ENCODE measurements at regions not wholly inside any gene's neighbourhood (a gene's known extent, or its start where the extent isn't known, plus 50 kb on each side); places are given as distances from the start of the nearest gene placed in this dataset.

DNA sequence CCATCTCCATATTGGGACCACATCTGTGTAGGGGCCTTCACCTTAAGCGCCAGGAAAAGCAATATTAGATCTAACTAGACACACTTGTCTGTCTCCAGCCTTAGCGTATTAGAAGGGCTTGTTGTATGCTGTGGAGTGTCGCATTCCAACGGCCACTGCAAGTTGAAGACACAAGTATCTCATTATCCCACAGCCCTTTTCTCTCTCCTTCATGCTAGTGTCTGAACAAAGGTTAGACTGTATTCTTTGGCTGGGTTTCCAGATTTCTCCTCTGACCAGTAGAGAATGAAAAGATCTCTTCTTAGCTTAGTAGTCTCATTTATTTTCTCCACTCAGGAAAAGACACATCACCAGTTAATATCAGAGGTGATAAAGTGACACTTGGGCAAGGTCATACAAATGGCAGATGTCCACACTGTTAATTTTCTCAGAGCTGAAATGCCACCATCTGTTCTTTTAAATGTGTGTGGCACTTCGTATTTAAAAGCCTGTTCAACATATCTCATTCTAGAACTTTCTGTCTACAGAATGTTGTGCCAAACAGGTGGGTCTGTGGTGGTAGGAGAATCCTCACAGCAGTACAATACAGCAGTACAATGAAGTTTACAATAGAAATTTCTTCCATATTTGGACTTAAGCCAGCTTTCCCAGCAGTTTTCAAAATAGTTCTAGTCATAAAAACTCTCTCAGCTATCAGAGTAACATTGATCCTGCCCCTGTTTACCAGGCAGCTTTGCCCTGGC lies 94.0 kb upstream of the ITGA6 start:
- no peak for DNase-seq

GRCh38 chr2:172333978-172334330 lies 93.4 kb upstream of the ITGA6 start:
- no peak for DNase-seq

DNA sequence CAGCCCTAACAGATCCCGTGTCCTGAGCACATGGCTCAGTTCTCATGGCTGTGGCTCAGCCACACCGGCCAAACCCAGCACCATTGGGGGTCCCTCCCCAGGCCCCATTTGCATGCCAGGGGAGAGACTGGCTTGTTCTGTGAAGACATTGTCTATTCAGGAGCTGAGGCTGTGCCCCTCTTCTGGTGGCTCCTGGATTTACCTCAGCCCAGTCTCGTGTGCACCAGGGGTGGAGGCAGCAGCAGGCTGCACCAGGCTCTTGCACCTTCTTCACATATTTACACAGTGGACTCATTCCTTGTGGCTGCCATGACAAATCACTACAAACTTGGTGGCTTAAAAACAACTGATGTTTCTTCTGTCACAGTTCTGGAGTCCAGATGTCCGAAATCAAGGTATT lies 92.4 kb upstream of the ITGA6 start:
- no peak for DNase-seq

- no peak for DNase-seq
Measured at GRCh38 chr2:172335736-172336135, 91.7 kb upstream of the ITGA6 start.

- DNase-seq: no peak
Measured at GRCh38 chr2:172336681-172337080, 90.7 kb upstream of the ITGA6 start.

DNA sequence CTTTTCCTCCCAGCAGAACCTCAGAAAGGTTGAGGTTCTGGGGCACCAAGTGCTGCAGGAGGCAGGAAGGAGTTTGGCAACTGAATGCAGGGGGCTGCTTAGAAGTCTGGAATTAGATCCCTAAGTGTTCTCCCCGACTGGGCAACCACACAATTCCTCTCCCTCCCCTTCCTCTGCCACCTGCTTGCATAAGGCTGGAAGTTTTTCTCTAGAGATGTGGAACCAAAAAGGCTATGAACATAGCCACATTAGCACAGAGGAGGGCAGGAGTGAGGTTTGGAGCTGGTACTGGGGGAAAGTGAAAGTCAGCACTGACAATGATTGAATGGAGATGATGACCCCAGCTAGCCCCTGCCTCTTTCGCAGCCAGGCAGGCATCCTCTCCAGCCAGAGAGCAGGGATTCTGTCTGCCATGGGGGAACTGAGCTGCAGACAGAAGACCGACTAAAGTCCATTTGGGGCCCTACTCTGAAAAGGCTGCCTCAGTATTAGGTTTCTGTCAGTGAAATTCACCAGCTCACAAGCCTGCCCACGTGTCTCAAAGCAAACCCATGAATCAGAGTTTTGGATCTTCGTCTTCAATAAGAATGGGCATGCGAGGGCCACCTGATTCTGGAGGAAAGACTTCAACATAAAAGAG lies 87.9 kb upstream of the ITGA6 start:
- DNase-seq: no peak

- DNase-seq: no peak
Measured at GRCh38 chr2:172340394-172340793, 87.0 kb upstream of the ITGA6 start.

- no peak for DNase-seq
Measured at GRCh38 chr2:172342078-172342477, 85.3 kb upstream of the ITGA6 start.

DNA sequence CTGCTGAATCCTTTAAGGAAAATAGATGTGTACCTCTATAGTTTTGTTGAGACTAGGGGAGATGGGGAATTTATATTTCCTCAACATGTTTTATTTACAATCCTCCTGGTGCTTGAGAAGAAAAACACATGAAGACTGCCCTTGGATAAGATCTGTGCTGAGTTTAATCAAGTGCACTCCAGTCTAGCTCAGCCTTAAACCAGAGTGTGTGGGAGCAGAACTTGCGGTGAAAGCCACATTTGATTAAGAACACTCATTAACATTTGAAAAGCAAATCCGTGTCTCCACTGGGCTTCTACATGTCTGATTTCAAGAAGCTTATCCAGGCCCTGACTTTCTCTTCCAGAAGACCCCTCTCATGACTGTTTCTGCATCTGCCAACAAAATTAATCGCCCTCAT lies 84.8 kb upstream of the ITGA6 start:
- DNase-seq: no peak

- no peak for DNase-seq
Measured at GRCh38 chr2:172344159-172344558, 83.2 kb upstream of the ITGA6 start.

- DNase-seq: no peak
Measured at GRCh38 chr2:172345956-172346555, 81.3 kb upstream of the ITGA6 start.

DNA sequence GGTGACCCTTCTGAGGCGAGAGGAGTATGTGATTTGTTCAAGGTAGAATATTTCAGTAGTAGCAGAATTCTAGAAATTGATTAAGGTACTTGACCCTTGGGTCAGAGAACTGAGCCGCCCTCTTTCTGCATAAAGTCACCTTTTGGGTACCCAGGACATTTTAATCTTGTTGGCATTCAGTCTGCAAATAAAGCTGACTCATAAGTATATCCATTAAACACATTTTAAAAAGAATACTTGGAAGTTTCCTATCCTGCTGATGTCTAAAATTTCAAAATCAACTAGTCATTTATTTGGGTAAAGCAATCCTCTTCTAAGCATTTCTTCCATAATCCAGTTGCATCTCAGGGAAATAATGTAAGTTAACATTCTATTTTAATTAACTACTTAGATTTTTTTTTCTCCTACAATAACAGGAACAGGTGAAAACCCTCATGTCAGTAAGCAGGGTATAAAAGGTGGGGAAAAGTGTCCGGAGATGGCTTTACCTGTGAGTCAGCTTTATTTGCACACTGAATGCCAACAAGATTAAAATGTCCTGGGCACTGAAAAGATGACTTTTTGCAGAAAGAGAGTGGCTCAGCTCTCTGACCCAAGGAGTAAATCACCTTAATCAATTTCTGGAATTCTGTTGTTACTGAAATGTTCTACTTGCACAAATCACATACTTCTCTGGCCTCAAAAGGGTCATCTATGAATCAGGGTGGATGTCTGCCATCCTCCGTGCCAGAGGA lies 78.7 kb upstream of the ITGA6 start:
- DNase-seq: no peak

GRCh38 chr2:172350839-172351479 lies 76.4 kb upstream of the ITGA6 start:
- DNase-seq: no peak

DNA sequence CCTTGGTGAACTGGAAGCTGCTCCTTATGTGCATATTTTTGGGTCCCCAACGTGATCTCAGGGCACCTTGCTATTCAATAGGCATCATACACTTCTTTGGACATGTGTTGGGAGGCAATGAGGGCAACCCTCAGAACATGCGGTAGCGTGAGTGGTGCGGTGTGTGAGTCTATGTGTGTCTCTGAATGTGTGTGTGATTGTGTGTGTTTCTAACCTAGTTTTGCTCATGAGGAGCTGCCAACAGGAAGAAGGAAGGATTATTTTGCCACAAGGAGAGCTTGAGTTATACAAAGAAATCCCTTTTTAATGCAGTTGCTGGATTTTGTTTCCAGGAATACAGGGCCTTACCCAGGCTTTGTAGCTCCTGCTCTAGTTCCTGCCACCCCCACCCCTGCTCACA lies 75.8 kb upstream of the ITGA6 start:
- no peak for DNase-seq

- DNase-seq: no peak
Measured at GRCh38 chr2:172354347-172354746, 73.0 kb upstream of the ITGA6 start.

GRCh38 chr2:172357442-172357841 lies 69.9 kb upstream of the ITGA6 start:
- no peak for DNase-seq

GRCh38 chr2:172358691-172359556 lies 68.5 kb upstream of the ITGA6 start:
- DNase-seq: no peak

DNA sequence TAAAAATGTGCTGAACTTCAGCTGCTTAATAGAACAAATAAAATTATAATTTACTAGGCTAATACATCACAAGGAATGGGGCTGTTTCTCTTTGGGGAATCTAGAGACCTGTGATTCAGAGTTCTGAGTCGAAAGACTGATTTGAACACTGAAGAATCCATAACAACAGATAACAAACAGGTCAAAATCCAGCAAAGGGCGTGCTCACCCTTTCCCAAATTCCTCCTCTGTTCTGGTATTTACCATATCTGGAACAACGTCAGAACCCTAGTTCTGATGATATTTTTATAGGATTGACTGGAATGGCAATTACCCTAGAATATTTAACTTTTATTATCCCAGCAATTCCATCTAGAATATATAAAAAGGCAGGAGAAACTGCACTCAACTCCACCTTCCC lies 66.0 kb upstream of the ITGA6 start:
- DNase-seq: no peak

GRCh38 chr2:172361840-172362239 lies 65.5 kb upstream of the ITGA6 start:
- DNase-seq: no peak

- DNase-seq: no peak
Measured at GRCh38 chr2:172364261-172364660, 63.1 kb upstream of the ITGA6 start.

- DNase-seq: no peak
Measured at GRCh38 chr2:172366596-172367150, 60.7 kb upstream of the ITGA6 start.

Measured in stimulated activated CD4-positive, alpha-beta T cell treated with anti-CD3 and anti-CD28 coated beads, Interleukin-4, amount 100 ng/mL, for 1 hour (primary cell).